ENCODE measurements at regions not wholly inside any gene's neighbourhood (a gene's known extent, or its start where the extent isn't known, plus 50 kb on each side); places are given as distances from the start of the nearest gene placed in this dataset.

DNA sequence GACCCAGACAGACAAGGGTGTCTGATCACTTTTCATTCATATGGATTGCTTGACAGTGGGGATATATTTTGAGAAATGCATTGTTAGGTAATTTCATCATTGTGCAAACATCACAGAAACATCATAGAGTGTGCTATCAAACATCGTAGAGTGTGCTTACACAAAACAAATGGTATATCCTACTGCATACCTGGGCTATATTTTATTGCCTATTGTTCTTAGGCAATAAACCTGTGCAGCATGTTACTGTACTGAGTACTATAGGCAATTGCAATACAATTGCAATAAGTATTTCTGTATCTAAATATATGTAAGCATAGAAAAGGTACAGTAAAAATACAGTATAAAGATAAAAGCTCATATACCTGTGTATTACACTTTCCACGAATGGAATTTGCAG lies 319.1 kb downstream of the KIF20B start:
- H4K20me1 ChIP-seq (ENCODE audit: insufficient read depth, low read length): no peaks in the 10 kb centered on the region
- H3K79me2 ChIP-seq (ENCODE audit: insufficient read depth, low read length): no peaks in the 10 kb centered on the region
- no peaks in the 10 kb centered on the region for H3K4me1 ChIP-seq (ENCODE audit: insufficient read depth, low read length)
- H3K36me3 ChIP-seq (ENCODE audit: insufficient read depth, low read length): no peaks in the 10 kb centered on the region
- no peak overlapping the region for H3K4me3 ChIP-seq (ENCODE audit: insufficient read depth, low read length)
- no peak for DNase-seq (ENCODE audit: insufficient read length, low spot score, missing footprints)
- no peak overlapping the region for H2AFZ ChIP-seq (ENCODE audit: low read length)
- no peak overlapping the region for H3K4me2 ChIP-seq (ENCODE audit: insufficient read depth, low read length)
- no peak overlapping the region for H3K27ac ChIP-seq (ENCODE audit: low read depth, low read length)
- TF ChIP-seq CTCF (IDR thresholded peaks at IDR 0.05; ENCODE audit: extremely low read depth, low read depth, low read length): no peak
- H3K9me3 ChIP-seq (ENCODE audit: low read depth, low read length): no peaks in the 10 kb centered on the region
- peaks cover 3% of the 10 kb centered on the region for H3K27me3 ChIP-seq (ENCODE audit: insufficient read depth, low read length)

GRCh38 chr10:90023950-90024349 lies 322.6 kb downstream of the KIF20B start:
- Histone ChIP-seq H3K36me3 (ENCODE audit: insufficient read depth, low read length) (no peaks in the 10 kb centered on the region), H3K27ac (ENCODE audit: low read depth, low read length) (no peak overlapping the region), H3K27me3 (ENCODE audit: insufficient read depth, low read length) (peaks cover 7% of the 10 kb centered on the region), H4K20me1 (ENCODE audit: insufficient read depth, low read length) (no peaks in the 10 kb centered on the region), H3K4me3 (ENCODE audit: insufficient read depth, low read length) (no peak overlapping the region), H3K9me3 (ENCODE audit: low read depth, low read length) (no peaks in the 10 kb centered on the region), H2AFZ (ENCODE audit: low read length) (no peak overlapping the region), H3K79me2 (ENCODE audit: insufficient read depth, low read length) (no peaks in the 10 kb centered on the region), H3K4me1 (ENCODE audit: insufficient read depth, low read length) (no peaks in the 10 kb centered on the region), H3K4me2 (ENCODE audit: insufficient read depth, low read length) (no peak overlapping the region)
- TF ChIP-seq CTCF (IDR thresholded peaks at IDR 0.05; ENCODE audit: extremely low read depth, low read depth, low read length): no peak
- DNase-seq (ENCODE audit: insufficient read length, low spot score, missing footprints): no peak

DNA sequence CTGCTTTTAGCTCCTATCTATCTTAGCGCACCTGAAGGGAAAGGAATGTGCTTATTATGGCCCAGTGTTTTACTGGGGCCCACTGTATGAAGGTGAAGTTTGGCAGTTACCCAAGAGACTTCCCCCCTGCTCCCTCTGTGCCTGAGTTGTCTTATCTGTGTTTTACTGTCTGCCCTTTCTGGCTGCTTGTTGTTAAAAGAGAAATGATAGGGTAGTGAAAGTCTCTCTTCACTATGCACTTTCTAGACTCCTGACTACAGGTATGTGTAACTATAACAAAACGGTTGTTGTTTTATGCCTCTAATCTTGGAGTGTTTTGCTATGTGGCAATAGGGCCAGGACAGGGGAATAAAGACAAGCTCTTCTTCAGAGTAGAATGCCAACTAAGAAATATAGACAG lies 326.9 kb downstream of the KIF20B start:
- no peak overlapping the region for H3K4me3 ChIP-seq (ENCODE audit: insufficient read depth, low read length)
- no peaks in the 10 kb centered on the region for H4K20me1 ChIP-seq (ENCODE audit: insufficient read depth, low read length)
- H3K4me2 ChIP-seq (ENCODE audit: insufficient read depth, low read length): no peak overlapping the region
- H3K27ac ChIP-seq (ENCODE audit: low read depth, low read length): no peak overlapping the region
- H3K27me3 ChIP-seq (ENCODE audit: insufficient read depth, low read length): peaks cover 9% of the 10 kb centered on the region
- no peaks in the 10 kb centered on the region for H3K36me3 ChIP-seq (ENCODE audit: insufficient read depth, low read length)
- no peak for DNase-seq (ENCODE audit: insufficient read length, low spot score, missing footprints)
- H2AFZ ChIP-seq (ENCODE audit: low read length): no peak overlapping the region
- no peaks in the 10 kb centered on the region for H3K9me3 ChIP-seq (ENCODE audit: low read depth, low read length)
- H3K79me2 ChIP-seq (ENCODE audit: insufficient read depth, low read length): no peaks in the 10 kb centered on the region
- H3K4me1 ChIP-seq (ENCODE audit: insufficient read depth, low read length): no peaks in the 10 kb centered on the region
- TF ChIP-seq CTCF (IDR thresholded peaks at IDR 0.05; ENCODE audit: extremely low read depth, low read depth, low read length): no peak

GRCh38 chr10:90031776-90032175 lies 330.4 kb downstream of the KIF20B start:
- Histone ChIP-seq H3K27me3 (ENCODE audit: insufficient read depth, low read length) (peaks cover 9% of the 10 kb centered on the region), H3K9me3 (ENCODE audit: low read depth, low read length) (no peaks in the 10 kb centered on the region), H3K4me2 (ENCODE audit: insufficient read depth, low read length) (no peak overlapping the region), H3K27ac (ENCODE audit: low read depth, low read length) (no peak overlapping the region), H4K20me1 (ENCODE audit: insufficient read depth, low read length) (no peaks in the 10 kb centered on the region), H3K4me3 (ENCODE audit: insufficient read depth, low read length) (no peak overlapping the region), H3K36me3 (ENCODE audit: insufficient read depth, low read length) (no peaks in the 10 kb centered on the region), H3K79me2 (ENCODE audit: insufficient read depth, low read length) (no peaks in the 10 kb centered on the region), H2AFZ (ENCODE audit: low read length) (no peak overlapping the region), H3K4me1 (ENCODE audit: insufficient read depth, low read length) (no peaks in the 10 kb centered on the region)
- no peak for TF ChIP-seq CTCF (IDR thresholded peaks at IDR 0.05; ENCODE audit: extremely low read depth, low read depth, low read length)
- no peak for DNase-seq (ENCODE audit: insufficient read length, low spot score, missing footprints)
